Activated naive CD4-positive, alpha-beta T cell (primary cell): ENCODE measurements at regions not wholly inside any gene's neighbourhood (a gene's known extent, or its start where the extent isn't known, plus 50 kb on each side); places are given as distances from the start of the nearest gene placed in this dataset.
A peak's percentile ranks its signal among the peaks of the same experiment; 100 is the strongest.
"Not testable (repeated sequence)": the region's sequence is repeated elsewhere in the genome, so short reads cannot be mapped to it uniquely, and the experiment has no call there.

Experiments used
- DNase-seq, 4 experiments: peaks; one replicate each; lab custom pipeline; 2025; lab: John Stamatoyannopoulos, UW

GRCh38 chrX:13476384-13476783 is 93.0 kb upstream of the EGFL6 start:
- no peak for DNase-seq

- no peak for DNase-seq
These were observed 95.3 kb upstream of the EGFL6 start for GRCh38 chrX:13474164-13474516.

DNA sequence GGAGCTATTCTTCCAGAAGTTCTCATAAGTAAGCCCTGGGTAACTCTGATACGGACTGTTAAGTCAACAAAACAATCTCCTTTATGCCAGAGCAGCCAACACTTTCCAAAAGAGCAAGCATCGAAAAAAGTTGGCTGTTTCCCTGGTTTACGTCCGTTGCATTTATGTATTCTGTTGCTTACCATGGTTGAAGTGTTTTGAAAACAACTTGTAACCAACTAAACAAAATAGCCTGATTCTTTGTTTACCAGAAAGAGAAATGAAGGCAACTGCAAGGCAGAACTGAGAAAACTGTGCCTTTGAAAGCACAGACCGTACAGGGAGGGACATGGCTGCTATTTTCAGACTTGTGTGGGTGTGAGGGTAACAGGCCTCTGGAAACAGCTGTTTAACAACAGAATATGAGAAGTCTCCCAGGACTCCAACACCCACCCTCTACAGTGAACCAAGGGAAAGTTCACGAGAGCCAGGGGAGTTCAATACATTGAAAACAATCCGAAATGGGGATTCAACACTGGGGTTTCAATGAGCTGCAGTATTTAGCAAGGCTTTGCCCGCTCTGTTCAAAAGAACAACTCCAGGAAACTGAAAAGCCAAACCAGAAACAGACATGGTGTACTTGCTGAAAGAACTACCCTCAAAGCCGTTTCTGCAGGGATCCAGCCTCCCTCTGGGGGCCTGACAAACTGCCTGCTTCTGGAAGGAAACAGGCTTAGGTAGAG is 95.8 kb upstream of the EGFL6 start:
- DNase-seq = peak in 2 of 4 experiments; percentile 0 to 5

DNA sequence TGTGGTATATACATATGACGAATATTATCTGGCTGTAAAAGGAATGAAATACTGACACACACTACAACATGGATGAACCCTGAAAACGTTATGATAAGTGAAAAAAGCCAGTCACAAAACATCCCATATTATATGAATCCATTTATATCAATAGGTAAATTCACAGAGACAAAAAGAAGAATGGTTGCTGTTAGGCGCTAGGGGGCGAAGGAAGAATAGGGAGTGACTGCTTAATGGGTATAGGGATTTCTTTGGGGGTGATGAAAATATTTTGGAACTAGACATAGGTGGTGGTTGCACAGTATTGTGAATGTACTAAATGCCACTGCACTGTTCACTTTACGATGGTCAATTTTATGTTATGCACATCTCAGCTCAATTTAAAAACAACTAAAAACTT is 96.4 kb upstream of the EGFL6 start:
- DNase-seq = no peak

GRCh38 chrX:13471269-13471668 is 98.1 kb upstream of the EGFL6 start:
- DNase-seq = no peak

DNA sequence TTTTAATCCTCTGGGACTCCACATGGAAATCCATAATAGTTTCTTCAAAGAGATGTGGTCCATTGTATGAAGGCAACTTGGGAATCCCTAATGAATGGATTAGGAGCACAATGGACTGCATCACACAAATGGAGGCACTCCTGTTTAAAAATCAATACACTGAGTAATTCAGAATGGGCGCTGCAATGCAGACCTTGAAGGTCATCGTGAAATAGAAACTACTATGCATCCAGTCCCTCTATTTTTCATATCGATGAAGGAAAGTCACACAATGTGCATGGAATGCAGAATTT is 98.8 kb upstream of the EGFL6 start:
- DNase-seq = no peak

- DNase-seq = no peak
These were observed 99.3 kb upstream of the EGFL6 start for GRCh38 chrX:13469963-13470684.

GRCh38 chrX:13468096-13468495 is 101.3 kb upstream of the EGFL6 start:
- DNase-seq = no peak

DNA sequence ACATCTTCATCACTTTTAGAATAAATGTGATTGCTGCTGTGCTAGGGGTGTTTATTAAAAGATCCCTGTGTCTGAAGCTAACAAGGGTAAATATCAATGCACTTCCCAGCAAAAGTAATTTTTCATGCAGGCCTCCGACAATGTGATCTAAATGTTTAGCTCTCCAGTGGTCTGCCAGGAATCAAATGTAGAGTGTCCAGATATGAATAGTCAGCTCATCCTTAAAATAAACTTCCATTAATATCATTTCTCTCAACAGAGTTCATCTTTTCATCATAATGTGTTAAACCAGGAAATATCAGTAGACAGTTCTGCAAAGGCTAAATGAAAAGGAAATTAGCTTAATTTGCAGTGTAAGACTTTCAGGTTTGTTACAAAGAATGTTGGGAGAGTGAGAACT is 102.2 kb upstream of the EGFL6 start:
- DNase-seq = no peak

DNA sequence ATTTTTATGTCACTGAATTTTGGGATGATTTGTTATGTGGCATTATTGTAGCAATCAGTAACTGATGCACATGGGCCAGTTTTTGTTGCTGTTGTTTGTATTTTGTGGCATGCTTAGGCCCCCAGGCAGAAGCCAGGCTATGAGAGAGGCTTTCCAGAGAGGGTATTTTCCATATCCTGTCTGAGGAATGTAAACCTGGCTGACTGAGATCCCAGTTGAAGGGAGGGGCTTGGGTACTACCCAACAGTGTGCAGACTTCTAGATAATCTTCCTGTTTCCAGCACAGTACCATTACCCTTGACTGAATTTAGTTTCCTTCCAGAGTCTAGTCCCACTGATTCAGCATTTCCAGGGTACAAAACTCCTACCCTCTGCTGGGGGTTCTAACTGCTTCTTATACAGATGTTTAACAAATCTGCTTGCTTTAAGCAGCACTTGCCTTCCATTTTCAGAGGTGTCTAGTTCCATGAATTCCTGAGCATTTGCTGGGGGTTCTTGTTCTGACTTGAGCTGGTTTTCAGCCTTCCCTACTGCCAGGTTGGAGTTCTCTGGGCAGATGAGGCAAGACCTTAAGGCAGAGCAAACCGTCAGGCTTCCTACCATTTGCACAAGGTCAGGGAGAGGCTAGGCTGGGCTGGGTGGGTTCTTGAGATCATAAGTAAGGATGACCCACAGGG is 104.7 kb upstream of the EGFL6 start:
- no peak for DNase-seq

GRCh38 chrX:13463608-13464007 is 105.8 kb upstream of the EGFL6 start:
- DNase-seq = no peak

- DNase-seq = no peak
These were observed 117.1 kb upstream of the EGFL6 start for GRCh38 chrX:13452283-13452682.

DNA sequence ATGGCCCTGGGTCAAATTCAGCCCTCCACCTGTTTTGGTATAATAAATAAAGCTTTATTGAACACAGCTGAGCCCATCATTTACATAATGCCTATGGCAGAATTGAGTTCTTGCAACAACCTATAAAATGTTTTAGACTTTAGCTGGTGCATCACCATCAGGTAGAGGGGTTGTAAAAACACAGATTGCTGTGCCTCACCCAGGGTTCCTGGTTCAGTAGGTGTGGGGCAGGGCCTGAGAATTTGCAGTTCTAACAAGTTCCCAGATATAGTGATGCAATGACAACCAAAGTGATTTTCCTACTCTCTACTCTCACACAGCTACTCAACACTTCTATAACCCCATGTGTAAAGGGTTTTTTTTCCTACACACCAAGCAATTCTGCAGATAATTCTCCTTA is 120.0 kb upstream of the EGFL6 start:
- no peak for DNase-seq

- no peak for DNase-seq
These were observed 120.5 kb upstream of the EGFL6 start for GRCh38 chrX:13448941-13449340.

DNA sequence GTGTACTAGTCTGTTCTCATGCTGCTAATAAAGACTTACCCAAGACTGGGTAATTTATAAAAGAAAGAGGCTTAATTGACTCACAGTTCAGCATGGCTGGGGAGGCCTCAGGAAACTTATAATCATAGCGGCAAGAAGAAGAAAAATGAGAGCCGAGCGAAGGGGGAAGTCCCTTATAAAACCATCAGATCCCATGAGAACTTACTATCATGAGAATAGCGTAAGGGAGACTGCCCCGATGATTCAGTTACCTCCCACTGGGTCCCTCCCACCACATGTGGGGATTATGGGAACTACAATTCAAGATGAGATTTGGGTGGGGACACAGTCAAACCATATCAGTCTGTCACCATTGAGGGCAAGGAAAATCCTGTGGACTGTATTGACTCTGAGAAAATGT is 121.8 kb upstream of the ATXN3L start:
- DNase-seq = not testable (repeated sequence)

- DNase-seq = no peak
These were observed 120.3 kb upstream of the ATXN3L start for GRCh38 chrX:13440176-13440575.

GRCh38 chrX:13433298-13433605 is 113.4 kb upstream of the ATXN3L start:
- DNase-seq = no peak

- DNase-seq = no peak
These were observed 112.8 kb upstream of the ATXN3L start for GRCh38 chrX:13432414-13433297.

GRCh38 chrX:13430136-13430827 is 110.4 kb upstream of the ATXN3L start:
- DNase-seq = no peak

- no peak for DNase-seq
These were observed 108.4 kb upstream of the ATXN3L start for GRCh38 chrX:13428053-13428786.

DNA sequence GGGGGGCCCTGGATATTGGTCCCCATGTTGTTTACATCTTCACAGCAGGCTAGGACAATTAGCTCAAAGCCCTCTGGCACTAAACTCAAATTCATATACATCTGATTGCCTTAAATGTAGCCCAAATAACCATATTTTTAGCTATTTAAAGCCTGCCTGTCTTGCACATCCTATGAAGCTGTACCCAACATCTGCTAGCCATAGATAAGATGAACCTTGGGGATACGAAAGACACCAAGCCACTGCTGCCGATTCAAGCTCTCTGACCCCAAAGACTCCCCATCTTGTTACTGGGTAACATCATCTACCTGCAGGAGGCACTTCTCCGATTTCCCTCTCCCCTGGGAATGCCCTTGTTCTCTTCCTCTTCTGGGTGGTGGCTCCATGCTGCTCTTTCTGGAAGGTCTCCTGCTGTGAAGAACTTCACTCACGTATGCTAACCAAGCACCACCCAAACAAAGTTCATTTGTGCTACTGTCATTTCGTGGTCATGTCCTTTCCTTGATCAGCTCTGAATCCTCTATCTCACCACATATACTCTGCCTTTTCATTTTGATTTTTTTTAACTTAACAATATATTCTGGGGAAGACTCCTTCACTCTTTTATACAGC is 107.7 kb upstream of the ATXN3L start:
- DNase-seq = no peak
